Heart left ventricle (tissue), 13 donors: ENCODE measurements at regions not wholly inside any gene's neighbourhood (a gene's known extent, or its start where the extent isn't known, plus 50 kb on each side); places are given as distances from the start of the nearest gene placed in this dataset.

ENCODE experiments used
- CTCF ChIP-seq, 12 donors: fragments of 200-600 bp; sonication (generic) in 4 of 12; IDR thresholded peaks; one replicate each; pipeline versions ENCODE4 v1.5.0 to v1.8.0; 2018 to 2022; ENCODE audit warnings: antibody characterized with exemption in 12 of 12, mild to moderate bottlenecking in 5 of 12
- POLR2A ChIP-seq, 2 donors: fragments of 450-650 bp; IDR thresholded peaks; one replicate each; pipeline ENCODE4 v1.6.1; 2017; ENCODE audit warnings: antibody characterized with exemption in 2 of 2, mild to moderate bottlenecking in 2 of 2, moderate library complexity in 2 of 2
- donor health status: ischemic (EF 13 %, LVEDD 7.1; RV severe dilation, severe dysfunction).
- donor health status: DM: no; HTN: yes; CAD: no.
- donor health status: DM: no; HTN: no; CAD: no.
- donor health status: ischemic (EF 25% LVEDD 6.9; RV normal size, moderate dysfunction).
- donor health status: ischemic (EF 25% LVEDD 5.7; RV mildly dilated, moderate dysfunction).
- donor health status: ischemic (EF 35%, LVEDD 5.7; RV mildly dilated, moderate dysfunction).
- donor health status: nonischemic (EF 11% LVEDD 7.7; RV severe dilation, severe dysfunction).
- donor health status: DM: yes; HTN: yes; CAD: no.
- donor health status: PGD.
- donor health status: ischemic (EF 29% LVEDD 5.4; RV normal size, mild dysfunction).
- donor health status: nonischemic (EF 23%, LVEDD 6.1; RV moderate dilation, normal function).

DNA sequence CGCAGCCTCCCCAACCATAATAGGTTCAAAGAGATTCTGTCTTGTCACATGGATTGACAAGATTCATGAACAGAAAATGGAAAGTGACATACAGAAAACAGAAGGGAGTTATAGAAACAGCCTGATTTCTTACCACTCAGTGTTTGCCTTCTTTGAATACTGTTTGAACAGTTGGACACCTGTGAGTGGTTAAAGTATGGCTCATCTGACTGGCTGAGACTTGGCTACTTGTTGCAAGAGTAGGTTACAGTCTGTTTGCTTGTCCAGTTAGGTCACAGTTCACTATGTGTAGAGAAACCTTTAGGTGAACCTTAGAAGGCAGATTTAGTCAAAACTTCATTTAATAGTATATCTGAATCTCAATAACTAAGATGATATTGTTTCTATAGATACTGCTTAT lies 1003.9 kb upstream of the EPHA6 start:
- TF ChIP-seq CTCF (IDR thresholded peaks at IDR 0.05) (no peak), POLR2A (IDR thresholded peaks at IDR 0.05) (no peak)
